ENCODE measurements at regions not wholly inside any gene's neighbourhood (a gene's known extent, or its start where the extent isn't known, plus 50 kb on each side); places are given as distances from the start of the nearest gene placed in this dataset.
A peak's percentile ranks its signal among the peaks of the same experiment; 100 is the strongest.

GRCh38 chr20:39645131-39645530 lies 683.0 kb downstream of the DHX35 start:
- H3K9me3 ChIP-seq (ENCODE audit: control insufficient read depth, low read length): no peaks in the 10 kb centered on the region

DNA sequence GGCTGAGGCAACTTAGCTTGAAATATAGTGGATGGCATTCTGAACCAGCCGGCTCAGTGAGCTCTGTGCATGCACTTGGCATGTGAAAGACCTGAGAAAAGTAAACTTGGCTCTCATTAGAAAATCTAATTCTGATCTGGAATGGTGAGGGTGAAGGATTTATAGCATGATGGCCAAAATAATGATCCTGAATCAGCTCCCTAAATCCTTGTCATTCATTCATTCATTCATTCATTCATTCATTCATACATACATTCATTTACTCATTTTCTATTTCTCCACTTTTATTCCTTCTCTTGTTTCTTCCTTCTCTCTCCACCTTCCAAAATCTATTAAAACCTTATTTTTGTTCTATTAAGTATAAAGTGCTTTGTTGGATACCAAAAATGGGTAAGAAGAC lies 681.1 kb downstream of the DHX35 start:
- no peaks in the 10 kb centered on the region for H3K36me3 ChIP-seq (ENCODE audit: control insufficient read depth, insufficient read depth, low read length)
- H3K4me3 ChIP-seq (ENCODE audit: low read depth, low read length): no peak overlapping the region
- H3K79me2 ChIP-seq: no peaks in the 10 kb centered on the region
- H3K9ac ChIP-seq: no peak overlapping the region
- no peak overlapping the region for H3K27ac ChIP-seq
- H3K4me2 ChIP-seq (ENCODE audit: low read length): no peak overlapping the region
- no peaks in the 10 kb centered on the region for H3K9me3 ChIP-seq (ENCODE audit: control insufficient read depth, low read length)
- no peaks in the 10 kb centered on the region for H3K4me1 ChIP-seq
- TF ChIP-seq, protein P1, sequence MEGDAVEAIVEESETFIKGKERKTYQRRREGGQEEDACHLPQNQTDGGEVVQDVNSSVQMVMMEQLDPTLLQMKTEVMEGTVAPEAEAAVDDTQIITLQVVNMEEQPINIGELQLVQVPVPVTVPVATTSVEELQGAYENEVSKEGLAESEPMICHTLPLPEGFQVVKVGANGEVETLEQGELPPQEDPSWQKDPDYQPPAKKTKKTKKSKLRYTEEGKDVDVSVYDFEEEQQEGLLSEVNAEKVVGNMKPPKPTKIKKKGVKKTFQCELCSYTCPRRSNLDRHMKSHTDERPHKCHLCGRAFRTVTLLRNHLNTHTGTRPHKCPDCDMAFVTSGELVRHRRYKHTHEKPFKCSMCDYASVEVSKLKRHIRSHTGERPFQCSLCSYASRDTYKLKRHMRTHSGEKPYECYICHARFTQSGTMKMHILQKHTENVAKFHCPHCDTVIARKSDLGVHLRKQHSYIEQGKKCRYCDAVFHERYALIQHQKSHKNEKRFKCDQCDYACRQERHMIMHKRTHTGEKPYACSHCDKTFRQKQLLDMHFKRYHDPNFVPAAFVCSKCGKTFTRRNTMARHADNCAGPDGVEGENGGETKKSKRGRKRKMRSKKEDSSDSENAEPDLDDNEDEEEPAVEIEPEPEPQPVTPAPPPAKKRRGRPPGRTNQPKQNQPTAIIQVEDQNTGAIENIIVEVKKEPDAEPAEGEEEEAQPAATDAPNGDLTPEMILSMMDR (IDR thresholded peaks at IDR 0.05): no peak
- no peak overlapping the region for H2AFZ ChIP-seq
- H3K27me3 ChIP-seq (ENCODE audit: control insufficient read depth, insufficient read depth, low read length): no peaks in the 10 kb centered on the region

More at GRCh38 chr20:39645131-39645530, 683.0 kb downstream of the DHX35 start:
- H3K9ac ChIP-seq: no peak overlapping the region
- H3K27ac ChIP-seq: no peak overlapping the region
- H3K4me3 ChIP-seq (ENCODE audit: low read depth, low read length): no peak overlapping the region
- TF ChIP-seq, protein P1 (IDR thresholded peaks at IDR 0.05): no peak
- H3K79me2 ChIP-seq: no peaks in the 10 kb centered on the region
- H3K4me1 ChIP-seq: no peaks in the 10 kb centered on the region
- no peaks in the 10 kb centered on the region for H3K27me3 ChIP-seq (ENCODE audit: control insufficient read depth, insufficient read depth, low read length)
- no peaks in the 10 kb centered on the region for H3K36me3 ChIP-seq (ENCODE audit: control insufficient read depth, insufficient read depth, low read length)
- H3K4me2 ChIP-seq (ENCODE audit: low read length): no peak overlapping the region
- peak overlapping the region; percentile 48 for H2AFZ ChIP-seq

- Histone ChIP-seq H3K4me3 (ENCODE audit: low read depth, low read length) (no peak overlapping the region), H3K27me3 (ENCODE audit: control insufficient read depth, insufficient read depth, low read length) (no peaks in the 10 kb centered on the region), H3K4me2 (ENCODE audit: low read length) (no peak overlapping the region), H3K79me2 (no peaks in the 10 kb centered on the region), H2AFZ (no peak overlapping the region), H3K27ac (no peak overlapping the region), H3K9ac (no peak overlapping the region), H3K36me3 (ENCODE audit: control insufficient read depth, insufficient read depth, low read length) (no peaks in the 10 kb centered on the region), H3K9me3 (ENCODE audit: control insufficient read depth, low read length) (no peaks in the 10 kb centered on the region), H3K4me1 (no peaks in the 10 kb centered on the region)
- TF ChIP-seq, protein P1 (IDR thresholded peaks at IDR 0.05): no peak
These were observed 679.3 kb downstream of the DHX35 start for GRCh38 chr20:39641423-39641822.

DNA sequence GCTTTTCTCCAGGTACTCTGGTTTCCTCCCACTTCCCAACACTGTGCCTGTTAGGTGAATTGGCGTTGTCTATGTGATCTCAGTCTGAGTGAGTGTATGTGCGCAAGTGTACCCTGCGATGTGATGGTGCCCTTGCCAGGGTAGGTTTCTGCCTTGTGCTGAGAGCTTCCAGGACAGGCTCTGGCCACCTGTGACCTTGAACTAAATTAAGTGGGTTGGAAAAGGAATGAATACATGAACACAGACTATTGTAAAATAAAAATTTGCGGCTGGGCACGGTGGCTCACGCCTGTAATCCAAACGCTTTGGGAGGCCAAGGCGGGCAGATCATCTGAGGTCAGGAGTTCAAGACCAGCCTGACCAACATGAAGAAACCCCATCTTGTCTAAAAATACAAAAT lies 678.0 kb downstream of the DHX35 start:
- TF ChIP-seq, protein P1 (IDR thresholded peaks at IDR 0.05): no peak
- no peaks in the 10 kb centered on the region for H3K36me3 ChIP-seq (ENCODE audit: control insufficient read depth, insufficient read depth, low read length)

GRCh38 chr20:39638731-39639130 lies 676.6 kb downstream of the DHX35 start:
- no peaks in the 10 kb centered on the region for H3K4me1 ChIP-seq
- H3K36me3 ChIP-seq (ENCODE audit: control insufficient read depth, insufficient read depth, low read length): no peaks in the 10 kb centered on the region
- no peak overlapping the region for H3K4me2 ChIP-seq (ENCODE audit: low read length)
- no peaks in the 10 kb centered on the region for H3K9me3 ChIP-seq (ENCODE audit: control insufficient read depth, low read length)
- H3K4me3 ChIP-seq (ENCODE audit: low read depth, low read length): no peak overlapping the region
- TF ChIP-seq, protein P1 (IDR thresholded peaks at IDR 0.05): no peak
- no peak overlapping the region for H3K27ac ChIP-seq
- no peak overlapping the region for H2AFZ ChIP-seq
- H3K27me3 ChIP-seq (ENCODE audit: control insufficient read depth, insufficient read depth, low read length): no peaks in the 10 kb centered on the region
- H3K79me2 ChIP-seq: no peaks in the 10 kb centered on the region
- H3K9ac ChIP-seq: no peak overlapping the region

More for the DNA sequence above, 678.0 kb downstream of the DHX35 start:
- Histone ChIP-seq H3K9ac (no peak overlapping the region), H3K4me1 (no peaks in the 10 kb centered on the region), H3K27me3 (ENCODE audit: control insufficient read depth, insufficient read depth, low read length) (no peaks in the 10 kb centered on the region), H3K79me2 (no peaks in the 10 kb centered on the region), H2AFZ (no peak overlapping the region), H3K9me3 (ENCODE audit: control insufficient read depth, low read length) (no peaks in the 10 kb centered on the region), H3K27ac (no peak overlapping the region), H3K4me2 (ENCODE audit: low read length) (no peak overlapping the region), H3K4me3 (ENCODE audit: low read depth, low read length) (no peak overlapping the region)

Measured in parathyroid adenoma (tissue), 2 donors.